H1 (cell line): ENCODE measurements at regions not wholly inside any gene's neighbourhood (a gene's known extent, or its start where the extent isn't known, plus 50 kb on each side); places are given as distances from the start of the nearest gene placed in this dataset.

ENCODE experiments used
- CTCF ChIA-PET: fragments of 300-600 bp; sonication (Branson Sonifier 250); formaldehyde crosslinking; loops from one replicate; lab custom pipeline; 2021; ENCODE audit not compliant: partially characterized antibody; lab: Charles Lee
- POLR2A ChIA-PET: fragments of 300-600 bp; sonication (Branson Sonifier 250); formaldehyde crosslinking; loops from one replicate; lab custom pipeline; 2021; ENCODE audit warnings: inconsistent platforms; ENCODE audit not compliant: partially characterized antibody; lab: Charles Lee
- DNase-seq, 2 experiments: peaks; one replicate each; pipeline versions ENCODE4 v3.0.0 to v3.0.0-alpha.2; 2010 to 2022; ENCODE audit warnings: low spot score in 2 of 2, low read depth in 1 of 2, mixed read lengths in 1 of 2
- FAIRE-seq: peaks from 2 replicates; lab custom pipeline; 2011; peaks lifted over from hg19 to GRCh38; lab: Jason Lieb, UNC
- H2AFZ ChIP-seq: 2 replicates; pipeline ENCODE4 v1.8.1; 2012; ENCODE audit warnings: low read length, inconsistent platforms
- H2AK5ac ChIP-seq: 2 replicates; pipeline ENCODE4 v1.6.1; 2013; ENCODE audit warnings: low read depth, low read length
- H2BK120ac ChIP-seq: replicated peaks from 2 replicates; pipeline ENCODE3; 2013; ENCODE audit warnings: low read depth, low read length, inconsistent platforms
- H2BK12ac ChIP-seq: 2 replicates; pipeline ENCODE4 v1.6.1; 2013; ENCODE audit warnings: low read depth, low read length
- H2BK15ac ChIP-seq: 2 replicates; pipeline ENCODE4 v1.6.1; 2013; ENCODE audit warnings: low read length
- H2BK20ac ChIP-seq: 2 replicates; pipeline ENCODE4 v1.6.1; 2013; ENCODE audit warnings: low read length
- H2BK5ac ChIP-seq: 2 replicates; pipeline ENCODE4 v1.6.1; 2013; ENCODE audit warnings: low read depth, low read length
- H3K14ac ChIP-seq: 2 replicates; pipeline ENCODE4 v1.6.1; 2013; ENCODE audit warnings: inconsistent platforms; ENCODE audit not compliant: insufficient read length
- H3K18ac ChIP-seq: 2 replicates; pipeline ENCODE4 v1.6.1; 2013; ENCODE audit warnings: low read length; ENCODE audit errors: extremely low read depth
- H3K23ac ChIP-seq: 2 replicates; pipeline ENCODE4 v1.6.1; 2013; ENCODE audit warnings: inconsistent platforms; ENCODE audit not compliant: insufficient read length
- H3K23me2 ChIP-seq: 2 replicates; pipeline ENCODE4 v1.6.1; 2013; ENCODE audit warnings: low read depth, low read length
- H3K27ac ChIP-seq: 2 replicates; pipeline ENCODE4 v1.6.1; 2011; ENCODE audit warnings: low read depth, low read length, inconsistent platforms
- H3K27me3 ChIP-seq, 4 experiments: replicated peaks in 1 of 4; 1 replicate in 1 of 4; 2 replicates in 3 of 4; pipeline versions ENCODE4 v1.6.1 to v1.8.1; 2011 to 2013; ENCODE audit warnings: low read length in 3 of 4, mild to moderate bottlenecking in 3 of 4, inconsistent platforms in 2 of 4, mixed read lengths in 2 of 4, moderate library complexity in 1 of 4; ENCODE audit not compliant: control insufficient read depth in 3 of 4, insufficient read depth in 3 of 4; ENCODE audit errors: extremely low read depth in 1 of 4
- H3K36me3 ChIP-seq, 4 experiments: 2 replicates each; pipeline versions ENCODE4 v1.6.1 to v1.8.1; 2011 to 2013; ENCODE audit warnings: mild to moderate bottlenecking in 4 of 4, low read length in 3 of 4, moderate library complexity in 2 of 4, control low read depth in 1 of 4, inconsistent platforms in 1 of 4; ENCODE audit not compliant: insufficient read depth in 4 of 4, control insufficient read depth in 2 of 4
- H3K4ac ChIP-seq: replicated peaks from 2 replicates; pipeline ENCODE3; 2013; ENCODE audit warnings: low read length, low read depth, mixed read lengths, inconsistent platforms; ENCODE audit not compliant: insufficient read length
- H3K4me1 ChIP-seq, 4 experiments: replicated peaks in 1 of 4; 1 replicate in 1 of 4; 2 replicates in 3 of 4; pipeline versions ENCODE4 v1.6.1 to v1.8.1; 2011 to 2013; ENCODE audit warnings: low read length in 3 of 4, inconsistent platforms in 2 of 4, mixed read lengths in 1 of 4; ENCODE audit not compliant: insufficient read depth in 4 of 4, control insufficient read depth in 3 of 4
- H3K4me2 ChIP-seq, 2 experiments: 2 replicates each; pipeline versions ENCODE4 v1.6.1 to v1.8.1; 2011 to 2013; ENCODE audit warnings: low read depth in 2 of 2, low read length in 2 of 2, control low read depth in 1 of 2, inconsistent platforms in 1 of 2, mild to moderate bottlenecking in 1 of 2; ENCODE audit not compliant: insufficient read depth in 1 of 2
- H3K4me3 ChIP-seq, 4 experiments: fragments of 200-600, 300-600 bp in 1 of 4; sonication (generic), shearing (Covaris generic), sonication (Bioruptor Twin) in 1 of 4; 2 replicates each; pipeline versions ENCODE4 v1.5.1 to v1.8.1; 2011 to 2016; ENCODE audit warnings: low read length in 4 of 4, low read depth in 3 of 4, control low read depth in 2 of 4, inconsistent platforms in 2 of 4, mild to moderate bottlenecking in 2 of 4, mixed read lengths in 1 of 4, moderate library complexity in 1 of 4; ENCODE audit not compliant: insufficient read depth in 2 of 4; ENCODE audit errors: extremely low read depth in 1 of 4
- H3K56ac ChIP-seq: replicated peaks from 2 replicates; pipeline ENCODE3; 2013; ENCODE audit warnings: low read depth, mild to moderate bottlenecking, mixed read lengths, low read length, inconsistent platforms; ENCODE audit not compliant: insufficient read length
- H3K79me1 ChIP-seq: 2 replicates; pipeline ENCODE4 v1.6.1; 2013; ENCODE audit warnings: low read depth, low read length, control low read depth
- H3K79me2 ChIP-seq, 2 experiments: 2 replicates each; pipeline versions ENCODE4 v1.6.1 to v1.8.1; 2012 to 2013; ENCODE audit warnings: low read length in 2 of 2, mild to moderate bottlenecking in 2 of 2, inconsistent platforms in 1 of 2; ENCODE audit not compliant: insufficient read depth in 2 of 2, control insufficient read depth in 1 of 2
- H3K9ac ChIP-seq, 4 experiments: replicated peaks in 1 of 4; 1 replicate in 1 of 4; 2 replicates in 3 of 4; pipeline versions ENCODE4 v1.6.1 to v1.8.1; 2011 to 2013; ENCODE audit warnings: low read depth in 3 of 4, low read length in 3 of 4, control low read depth in 2 of 4, mild to moderate bottlenecking in 2 of 4, moderate library complexity in 2 of 4, inconsistent platforms in 1 of 4; ENCODE audit errors: extremely low read depth in 1 of 4
- H3K9me3 ChIP-seq, 2 experiments: 2 replicates each; pipeline versions ENCODE4 v1.6.1 to v1.8.1; 2012 to 2013; ENCODE audit warnings: mild to moderate bottlenecking in 2 of 2, moderate library complexity in 2 of 2, control low read depth in 1 of 2, inconsistent platforms in 1 of 2, low read depth in 1 of 2, low read length in 1 of 2, mixed read lengths in 1 of 2; ENCODE audit not compliant: insufficient read depth in 2 of 2
- H4K20me1 ChIP-seq, 2 experiments: replicated peaks in 1 of 2; 2 replicates each; pipeline versions ENCODE3 to v1.8.1; 2011 to 2013; ENCODE audit warnings: inconsistent platforms in 2 of 2, low read length in 2 of 2, mild to moderate bottlenecking in 1 of 2; ENCODE audit not compliant: insufficient read depth in 2 of 2, control insufficient read depth in 1 of 2
- H4K5ac ChIP-seq: 2 replicates; pipeline ENCODE4 v1.6.1; 2013; ENCODE audit warnings: low read length, low read depth, mixed read lengths, inconsistent platforms; ENCODE audit not compliant: insufficient read length
- H4K8ac ChIP-seq: 2 replicates; pipeline ENCODE4 v1.8.0; 2013; ENCODE audit warnings: mild to moderate bottlenecking, moderate library complexity, low read length, inconsistent platforms; ENCODE audit not compliant: insufficient read depth; ENCODE audit errors: extremely low read depth
- H4K91ac ChIP-seq: replicated peaks from 2 replicates; pipeline ENCODE3; 2013; ENCODE audit warnings: low read length, mixed read lengths, inconsistent platforms; ENCODE audit not compliant: insufficient read length
- BCL11A ChIP-seq, 2 experiments: IDR thresholded peaks; one replicate each; pipeline ENCODE4 v1.6.1; 2011; ENCODE audit warnings: low read depth in 2 of 2, low read length in 2 of 2, mild to moderate bottlenecking in 2 of 2
- CHD2 ChIP-seq: IDR thresholded peaks from 2 replicates; pipeline ENCODE4 v1.6.1; 2012; ENCODE audit warnings: low read length, improper control_type of control experiment
- EZH2 ChIP-seq: fragments of 200-600 bp; sonication (generic); IDR thresholded peaks from 2 replicates; pipeline ENCODE4 v1.7.1; 2012; ENCODE audit warnings: low read depth, mild to moderate bottlenecking, moderate library complexity, low read length, inconsistent platforms; ENCODE audit not compliant: severe bottlenecking
- FOSL1 ChIP-seq: IDR thresholded peaks from 2 replicates; pipeline ENCODE4 v1.6.1; 2011; ENCODE audit warnings: mild to moderate bottlenecking, low read depth, low read length, moderate library complexity; ENCODE audit not compliant: insufficient read depth
- HDAC6 ChIP-seq: IDR thresholded peaks from one replicate; pipeline ENCODE4 v1.7.1; 2012; ENCODE audit warnings: low read depth, mild to moderate bottlenecking, inconsistent platforms, low read length, moderate library complexity
- MAX ChIP-seq: IDR thresholded peaks from 2 replicates; pipeline ENCODE4 v1.6.1; 2012; ENCODE audit warnings: inconsistent platforms
- SIN3A ChIP-seq, 2 experiments: IDR thresholded peaks in 1 of 2; conservative IDR thresholded peaks in 1 of 2; 2 replicates each; pipeline ENCODE4 v1.6.1; 2011 to 2012; ENCODE audit warnings: low read length in 2 of 2, improper control_type of control experiment in 1 of 2, low read depth in 1 of 2, mild to moderate bottlenecking in 1 of 2
- SIRT6 ChIP-seq: IDR thresholded peaks from one replicate; pipeline ENCODE4 v1.7.1; 2012; ENCODE audit warnings: low read length, inconsistent platforms
- SP2 ChIP-seq: IDR thresholded peaks from 2 replicates; pipeline ENCODE4 v1.6.1; 2012; ENCODE audit warnings: mild to moderate bottlenecking, low read length, inconsistent platforms
- SP4 ChIP-seq: IDR thresholded peaks from 2 replicates; pipeline ENCODE4 v1.6.1; 2012; ENCODE audit warnings: low read length, inconsistent platforms
- TAF7 ChIP-seq: optimal IDR thresholded peaks from 2 replicates; pipeline ENCODE3; 2011; ENCODE audit warnings: low read depth, mild to moderate bottlenecking, inconsistent platforms, low read length, moderate library complexity, borderline replicate concordance
- WGBS, 2 experiments: shearing (Covaris generic) in 1 of 2; methylation state at CpG; one replicate each; pipeline versions ENCODE4 v1.1.6 to v1.1.7; 2013 to 2015; ENCODE audit warnings: low lambda C conversion rate in 2 of 2, mixed read lengths in 2 of 2, inconsistent platforms in 1 of 2, low coverage in 1 of 2, missing lambda C conversion rate in 1 of 2; ENCODE audit not compliant: insufficient replicate concordance in 2 of 2, insufficient coverage in 1 of 2, insufficient read length in 1 of 2; ENCODE audit errors: extremely low coverage in 1 of 2, missing lambda C conversion rate in 1 of 2; 5-methylcytosine and 5-hydroxymethylcytosine counted together
- TF ChIP-seq, protein P1 (sequence below): IDR thresholded peaks from 2 replicates; pipeline ENCODE4 v1.6.1; 2011; ENCODE audit warnings: low read depth, mild to moderate bottlenecking, low read length; ENCODE audit not compliant: insufficient read depth
- TF ChIP-seq, protein P2 (sequence below): IDR thresholded peaks from 2 replicates; pipeline ENCODE4 v1.6.1; 2012; ENCODE audit warnings: inconsistent platforms

- Histone ChIP-seq H3K9me3 (peaks cover 6 to 8% of the 10 kb centered on the region in 2 experiments; a peak in 3 of 4 replicates), H3K4me2 (no peak overlapping the region), H3K9ac (no peak overlapping the region), H3K4me3 (no peak overlapping the region), H3K79me1 (no peaks in the 10 kb centered on the region), H2AK5ac (no peak overlapping the region), H4K5ac (no peak overlapping the region), H3K4me1 (no peaks in the 10 kb centered on the region), H3K23ac (no peak overlapping the region), H3K4ac (no peak overlapping the region), H3K27me3 (no peaks in the 10 kb centered on the region), H3K79me2 (no peaks in the 10 kb centered on the region), H3K56ac (no peak overlapping the region), H2BK15ac (no peak overlapping the region), H3K27ac (no peak overlapping the region), H4K8ac (no peak overlapping the region), H4K20me1 (no peaks in the 10 kb centered on the region), H3K23me2 (no peaks in the 10 kb centered on the region), H2BK5ac (no peak overlapping the region), H3K18ac (no peak overlapping the region), H4K91ac (no peak overlapping the region), H2AFZ (no peak overlapping the region), H3K14ac (no peak overlapping the region), H3K36me3 (no peaks in the 10 kb centered on the region), H2BK120ac (no peak overlapping the region), H2BK12ac (no peak overlapping the region), H2BK20ac (no peak overlapping the region)
- CTCF ChIA-PET = interaction anchor here (0.8 to 1.6 kb wide), 4 partner anchors 13 to 297 kb away, joined by 3 to 6 read pairs (median 3); no protein-coding TSS in a partner anchor
- POLR2A ChIA-PET = no interaction called here
- FAIRE-seq (no peak), DNase-seq (no peak)
- 83% methylated on average over 7 of the region's 7 CpGs; no CpG with 5 or more reads in 1 of the 2 experiments for WGBS, 2 experiments
- TF ChIP-seq TAF7 = no peak
- no peak for TF ChIP-seq SIN3A (conservative IDR thresholded peaks at IDR 0.05 in 1 of 2, IDR thresholded peaks at IDR 0.05 in 1 of 2; ENCODE audit: low read depth in 1 of 2, low read length in 2 of 2)
- TF ChIP-seq CHD2 = no peak
- TF ChIP-seq, protein P1, sequence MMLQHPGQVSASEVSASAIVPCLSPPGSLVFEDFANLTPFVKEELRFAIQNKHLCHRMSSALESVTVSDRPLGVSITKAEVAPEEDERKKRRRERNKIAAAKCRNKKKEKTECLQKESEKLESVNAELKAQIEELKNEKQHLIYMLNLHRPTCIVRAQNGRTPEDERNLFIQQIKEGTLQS = no peak
- no peak for TF ChIP-seq SP2
- TF ChIP-seq, protein P2, sequence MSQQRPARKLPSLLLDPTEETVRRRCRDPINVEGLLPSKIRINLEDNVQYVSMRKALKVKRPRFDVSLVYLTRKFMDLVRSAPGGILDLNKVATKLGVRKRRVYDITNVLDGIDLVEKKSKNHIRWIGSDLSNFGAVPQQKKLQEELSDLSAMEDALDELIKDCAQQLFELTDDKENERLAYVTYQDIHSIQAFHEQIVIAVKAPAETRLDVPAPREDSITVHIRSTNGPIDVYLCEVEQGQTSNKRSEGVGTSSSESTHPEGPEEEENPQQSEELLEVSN = no peak
- no peak for TF ChIP-seq SP4
- no peak for TF ChIP-seq HDAC6
- TF ChIP-seq EZH2 = no peak
- no peak for TF ChIP-seq SIRT6
- no peak for TF ChIP-seq MAX
- no peak for TF ChIP-seq BCL11A (IDR thresholded peaks at IDR 0.05; ENCODE audit: low read depth in 2 of 2, low read length in 2 of 2)
- TF ChIP-seq FOSL1 = no peak
Measured at GRCh38 chr6:156582509-156582992, 194.6 kb upstream of the ARID1B start.
